GM19239 (cell line): ENCODE measurements at regions not wholly inside any gene's neighbourhood (a gene's known extent, or its start where the extent isn't known, plus 50 kb on each side); places are given as distances from the start of the nearest gene placed in this dataset.
"Not testable (repeated sequence)": the region's sequence is repeated elsewhere in the genome, so short reads cannot be mapped to it uniquely, and the experiment has no call there.

ENCODE experiments used
- DNase-seq: peaks from one replicate; pipeline ENCODE4 v3.0.0; 2011; ENCODE audit warnings: low spot score; ENCODE audit not compliant: insufficient read length
- FAIRE-seq: peaks from 2 replicates; lab custom pipeline; 2011; peaks lifted over from hg19 to GRCh38; lab: Jason Lieb, UNC

DNA sequence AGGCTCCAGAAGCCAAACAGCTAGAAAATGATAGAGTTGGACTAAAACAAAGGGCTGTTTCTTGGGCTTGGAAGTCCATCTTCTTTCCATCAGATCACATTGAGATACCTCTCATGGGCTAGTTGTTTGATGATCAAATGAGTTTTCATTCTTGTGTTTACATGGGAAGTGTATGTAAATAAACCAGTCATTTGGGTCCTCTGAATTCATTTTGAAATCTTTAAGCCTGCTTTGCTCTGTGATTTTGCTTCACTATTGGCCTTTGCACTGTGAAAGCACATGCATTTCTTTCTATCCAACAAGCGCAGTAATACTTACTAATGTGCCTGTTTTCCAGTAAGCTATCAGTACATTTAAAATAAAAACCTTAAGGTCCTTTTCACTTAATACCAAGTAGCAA, 200.5 kb upstream of the IRS2 start:
- DNase-seq (no peak), FAIRE-seq (no peak)

DNA sequence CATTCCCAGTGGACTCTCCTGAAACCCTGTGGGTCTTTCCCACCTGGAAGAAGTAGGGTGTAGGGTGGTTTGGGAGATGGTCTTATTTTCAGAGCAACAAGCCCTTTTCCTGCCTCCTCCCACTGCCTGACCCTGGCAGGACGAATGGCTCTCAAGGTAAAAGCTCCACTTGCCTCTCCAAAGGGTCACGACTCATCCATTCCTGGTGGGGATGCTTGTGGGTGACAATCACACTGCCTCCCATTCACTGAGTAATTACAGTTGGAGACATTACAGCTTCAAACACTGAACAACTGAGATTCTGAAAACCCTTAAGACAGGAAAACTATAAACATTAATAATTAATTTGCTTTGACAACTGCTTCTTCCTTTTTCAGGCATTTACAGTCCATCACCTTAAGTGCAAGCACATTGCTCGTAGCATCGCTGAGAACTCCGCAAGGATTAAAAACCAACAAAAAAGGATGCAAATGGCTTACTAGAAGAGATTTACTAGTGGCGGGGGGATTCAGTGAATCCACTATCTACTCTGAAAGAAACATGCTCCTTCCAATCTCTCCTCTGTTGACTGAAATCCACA, 199.6 kb upstream of the IRS2 start:
- DNase-seq, result no peak
- FAIRE-seq, result no peak

GRCh38 chr13:109983447-109983846, 197.1 kb upstream of the IRS2 start:
- FAIRE-seq, result no peak

DNA sequence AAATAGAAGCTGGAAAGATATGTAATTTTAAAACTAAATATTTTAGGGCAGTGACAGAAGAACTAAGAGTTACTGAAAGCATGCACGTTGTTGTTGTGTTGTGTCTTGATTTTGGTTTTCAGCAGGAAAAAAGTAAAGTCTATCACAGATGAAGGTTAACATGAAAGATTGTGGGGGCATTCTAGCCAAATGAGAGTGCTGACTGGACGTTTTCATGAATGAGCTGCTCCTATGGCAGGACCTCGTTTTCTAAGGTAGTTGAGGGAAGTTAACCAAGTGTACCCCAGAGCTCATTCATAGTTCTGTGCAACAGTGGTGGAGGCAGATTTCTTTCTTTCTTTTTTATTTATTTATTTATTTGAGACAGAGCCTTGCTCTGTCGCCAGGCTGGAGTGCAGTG, 194.6 kb upstream of the IRS2 start:
- FAIRE-seq (no peak), DNase-seq (no peak)

More at GRCh38 chr13:109983447-109983846, 197.1 kb upstream of the IRS2 start:
- DNase-seq, result no peak

- FAIRE-seq, DNase-seq: not testable (repeated sequence)
Measured at GRCh38 chr13:109979676-109980075, 193.3 kb upstream of the IRS2 start.

- DNase-seq (no peak), FAIRE-seq (no peak)
Measured at GRCh38 chr13:109979228-109979627, 192.8 kb upstream of the IRS2 start.

- DNase-seq, result no peak
- no peak for FAIRE-seq
Measured at GRCh38 chr13:109977212-109977968, 191.0 kb upstream of the IRS2 start.

DNA sequence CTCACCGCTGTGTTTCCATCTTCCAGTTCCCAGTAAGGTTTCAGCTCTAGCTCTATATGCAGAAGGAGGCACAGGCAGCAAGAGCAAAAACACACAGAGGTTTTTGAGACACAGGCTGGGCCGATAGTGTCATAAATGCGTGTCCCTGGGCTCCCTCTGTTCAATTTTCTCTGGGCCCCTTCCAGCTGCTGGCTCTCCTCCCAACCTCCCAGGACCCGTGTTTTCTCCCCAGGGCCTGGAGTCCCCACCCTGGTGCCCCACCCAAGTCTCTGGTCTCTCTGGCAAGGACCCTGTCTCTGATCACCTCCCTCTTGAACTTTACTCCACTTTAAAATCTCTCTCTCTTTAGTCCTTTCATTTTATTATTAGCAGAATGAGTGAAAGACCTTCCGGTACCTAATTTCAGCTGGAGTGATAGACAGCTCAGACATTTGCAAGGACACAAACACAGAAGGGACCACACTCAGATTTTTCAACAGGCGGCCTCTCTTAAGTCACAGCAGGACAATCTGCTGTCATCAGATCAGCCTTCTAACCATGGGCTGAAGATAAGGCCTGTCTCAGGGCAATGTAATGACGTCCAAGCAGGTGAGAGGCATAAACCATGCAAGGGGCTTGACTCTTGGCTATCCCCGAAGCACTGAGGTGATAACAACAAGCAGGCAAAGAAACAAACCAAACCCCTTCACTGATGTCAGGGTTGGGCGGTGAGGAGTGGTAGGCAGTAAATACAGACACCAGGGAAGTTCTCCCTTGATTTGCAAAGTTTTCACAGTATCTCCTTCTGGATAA, 190.0 kb upstream of the IRS2 start:
- FAIRE-seq, result no peak
- DNase-seq, result no peak

DNA sequence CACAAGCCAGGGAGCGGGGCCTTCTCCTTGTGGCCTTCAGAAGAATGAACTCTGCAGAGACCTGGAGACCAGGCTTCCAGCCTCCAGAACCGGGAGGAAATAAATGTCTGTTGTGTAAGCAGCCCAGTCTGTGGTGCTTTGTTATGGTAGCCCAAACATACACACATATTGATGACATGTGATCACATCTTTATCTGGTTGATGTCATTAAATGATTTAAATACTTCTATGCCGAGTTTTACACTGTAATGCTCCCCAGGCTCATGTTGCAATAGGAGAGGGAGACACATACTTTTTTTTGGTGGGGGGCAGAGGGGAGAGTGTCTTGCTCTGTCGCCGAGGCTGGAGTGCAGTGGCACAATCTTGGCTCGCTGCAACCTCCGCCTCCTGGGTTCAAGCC, 188.0 kb upstream of the IRS2 start:
- FAIRE-seq, result no peak
- no peak for DNase-seq

- DNase-seq, result no peak
- no peak for FAIRE-seq
Measured at GRCh38 chr13:109973279-109973678, 186.9 kb upstream of the IRS2 start.

DNA sequence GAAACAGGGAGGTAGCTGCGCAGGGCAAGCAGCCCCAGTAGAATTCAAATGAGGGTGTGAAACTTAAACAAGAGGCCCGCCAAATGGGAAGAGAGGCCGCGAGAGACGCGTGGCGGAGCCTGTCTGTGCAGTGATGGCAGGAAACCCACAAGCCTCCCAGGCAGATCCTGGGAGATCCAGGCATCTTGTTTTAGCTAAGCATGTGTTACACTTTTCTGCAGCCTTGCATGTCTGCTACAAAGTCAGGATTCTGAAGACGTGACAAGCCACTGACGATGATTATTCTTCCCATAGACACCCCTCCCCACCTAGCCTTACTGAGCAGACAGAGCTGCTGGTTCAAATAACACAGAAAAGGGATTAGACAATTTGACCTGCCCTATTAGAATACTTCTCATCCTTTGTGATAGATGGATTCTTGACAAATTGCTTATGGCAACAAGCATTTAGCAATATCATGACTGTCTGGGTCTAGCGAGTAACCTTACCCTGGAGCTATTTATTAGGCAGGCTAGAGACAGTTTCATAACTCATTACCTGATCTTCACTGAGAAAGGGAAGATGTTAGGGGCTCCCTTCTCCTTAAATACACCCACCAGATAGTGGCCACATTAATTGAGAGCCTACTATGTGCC, 185.2 kb upstream of the IRS2 start:
- no peak for FAIRE-seq
- DNase-seq, result no peak

GRCh38 chr13:109971006-109971405, 184.6 kb upstream of the IRS2 start:
- DNase-seq, result no peak
- FAIRE-seq, result no peak

- FAIRE-seq (no peak), DNase-seq (no peak)
Measured at GRCh38 chr13:109968876-109969577, 182.6 kb upstream of the IRS2 start.

GRCh38 chr13:109963960-109964563, 177.7 kb upstream of the IRS2 start:
- FAIRE-seq (no peak), DNase-seq (no peak)

DNA sequence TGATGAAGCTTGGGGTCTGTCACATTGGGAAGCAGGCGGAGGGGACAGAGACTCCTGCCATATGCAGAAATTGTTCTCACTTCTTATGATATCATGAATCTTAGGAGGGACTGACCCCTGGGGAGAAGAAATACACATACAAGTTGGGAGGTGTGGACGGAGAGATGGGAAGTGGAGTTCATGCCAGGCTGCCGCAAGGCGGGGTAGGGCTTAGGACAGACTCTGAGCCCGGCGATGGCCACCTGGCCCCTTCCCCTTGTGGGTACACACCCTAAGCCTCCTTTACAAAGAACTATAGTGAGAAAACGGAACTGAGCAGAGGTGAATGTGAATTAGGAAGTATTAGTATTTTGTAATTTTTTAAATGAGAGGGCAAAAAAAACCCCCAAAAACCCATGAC, 177.0 kb upstream of the IRS2 start:
- no peak for DNase-seq
- FAIRE-seq, result no peak

GRCh38 chr13:109959903-109960302, 173.5 kb upstream of the IRS2 start:
- DNase-seq, result no peak
- FAIRE-seq, result no peak

DNA sequence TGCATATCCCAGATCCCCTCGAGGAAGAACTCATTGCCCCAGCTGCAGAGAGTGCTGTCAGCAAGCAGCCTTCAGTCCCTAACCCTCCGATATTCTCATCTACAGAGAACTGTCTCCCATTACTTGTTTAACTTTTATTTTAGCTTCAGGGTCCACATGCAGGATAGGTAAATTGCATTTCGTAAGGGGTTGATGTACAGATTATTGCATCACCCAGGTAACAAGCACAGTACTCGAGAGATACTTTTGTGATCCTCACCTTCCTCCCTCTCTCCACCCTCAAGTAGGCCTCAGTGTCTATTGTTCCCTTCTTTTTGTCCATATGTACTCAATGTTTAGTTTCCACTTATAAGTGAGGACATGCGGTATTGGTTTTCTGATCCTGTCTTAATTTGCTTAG, 171.5 kb upstream of the IRS2 start:
- FAIRE-seq, result no peak
- DNase-seq, result no peak

GRCh38 chr13:109955598-109955997, 169.2 kb upstream of the IRS2 start:
- DNase-seq (no peak), FAIRE-seq (no peak)

DNA sequence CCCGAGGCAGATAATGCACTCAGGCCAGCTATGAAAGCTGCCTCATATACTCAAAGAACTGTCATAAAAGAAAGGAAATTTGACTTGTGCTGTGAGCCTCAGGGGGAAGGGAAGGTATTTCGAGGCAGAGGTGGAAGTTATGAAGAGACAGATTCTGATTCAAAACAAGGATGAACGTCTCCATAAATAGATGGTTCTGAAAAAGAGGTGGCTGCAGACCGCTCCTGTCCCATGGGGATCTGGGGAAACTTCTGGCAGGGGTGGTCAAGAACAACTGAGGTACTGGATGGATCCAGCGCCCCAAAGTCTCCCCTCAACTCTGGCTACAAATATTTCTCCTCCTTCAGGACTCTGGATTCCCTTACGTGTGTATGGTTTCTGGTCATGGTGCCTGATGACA, 168.1 kb upstream of the IRS2 start:
- no peak for DNase-seq
- no peak for FAIRE-seq

GRCh38 chr13:109951491-109951890, 165.1 kb upstream of the IRS2 start:
- DNase-seq (no peak), FAIRE-seq (no peak)
